ES-I3 (cell line): ENCODE measurements at regions not wholly inside any gene's neighbourhood (a gene's known extent, or its start where the extent isn't known, plus 50 kb on each side); places are given as distances from the start of the nearest gene placed in this dataset.

ENCODE experiments used
- H3K36me3 ChIP-seq: 2 replicates; pipeline ENCODE4 v1.6.1; 2013; ENCODE audit warnings: mild to moderate bottlenecking, low read length, control low read depth, moderate library complexity; ENCODE audit not compliant: insufficient read depth
- H3K4me1 ChIP-seq: 2 replicates; pipeline ENCODE4 v1.6.1; 2013; ENCODE audit warnings: mild to moderate bottlenecking, control low read depth, low read length; ENCODE audit not compliant: insufficient read depth
- H3K9ac ChIP-seq: 2 replicates; pipeline ENCODE4 v1.6.1; 2013; ENCODE audit warnings: low read depth, mild to moderate bottlenecking, low read length, moderate library complexity
- H3K9me3 ChIP-seq: 2 replicates; pipeline ENCODE4 v1.6.1; 2013; ENCODE audit warnings: mild to moderate bottlenecking, low read length, moderate library complexity; ENCODE audit not compliant: control insufficient read depth, insufficient read depth

- Histone ChIP-seq H3K9me3 (no peaks in the 10 kb centered on the region), H3K4me1 (no peaks in the 10 kb centered on the region; the same call in 1 of the 2 replicates), H3K9ac (no peak overlapping the region), H3K36me3 (no peaks in the 10 kb centered on the region)
Observed at GRCh38 chr2:64371727-64372126, 82.2 kb upstream of the LGALSL start.

DNA sequence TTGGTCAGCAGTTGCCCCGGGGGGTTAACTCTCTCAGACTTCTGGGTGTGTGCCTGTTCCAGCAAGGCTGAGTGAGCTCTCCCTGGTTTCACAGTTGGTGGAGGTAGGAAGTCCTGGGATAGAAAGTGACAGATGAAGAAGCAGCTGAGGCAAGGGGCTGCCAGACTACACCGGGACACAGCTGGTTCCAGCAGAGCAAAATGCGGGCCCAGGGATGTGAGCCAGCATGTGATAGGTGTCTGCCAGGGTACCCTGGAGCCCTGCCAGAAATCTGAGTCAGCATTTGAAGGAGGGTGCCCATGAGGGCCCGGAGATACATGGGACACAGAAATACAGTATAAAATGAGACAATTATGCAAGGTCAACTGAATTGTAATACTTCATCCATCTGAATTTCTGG is 79.3 kb upstream of the LGALSL start:
- Histone ChIP-seq H3K36me3 (no peaks in the 10 kb centered on the region), H3K9me3 (no peaks in the 10 kb centered on the region), H3K9ac (no peak overlapping the region), H3K4me1 (no peaks in the 10 kb centered on the region)

GRCh38 chr2:64376926-64377325 is 77.0 kb upstream of the LGALSL start:
- H3K9me3 ChIP-seq, result no peaks in the 10 kb centered on the region
- H3K36me3 ChIP-seq, result no peaks in the 10 kb centered on the region
- H3K9ac ChIP-seq, result no peak overlapping the region
- no peaks in the 10 kb centered on the region for H3K4me1 ChIP-seq

- no peaks in the 10 kb centered on the region for H3K4me1 ChIP-seq
- no peaks in the 10 kb centered on the region for H3K9me3 ChIP-seq
- H3K36me3 ChIP-seq, result no peaks in the 10 kb centered on the region
- H3K9ac ChIP-seq, result no peak overlapping the region
Observed at GRCh38 chr2:64379186-64379585, 74.8 kb upstream of the LGALSL start.

GRCh38 chr2:64380853-64381527 is 73.0 kb upstream of the LGALSL start:
- Histone ChIP-seq H3K9me3 (no peaks in the 10 kb centered on the region), H3K36me3 (no peaks in the 10 kb centered on the region), H3K4me1 (no peaks in the 10 kb centered on the region), H3K9ac (no peak overlapping the region)

DNA sequence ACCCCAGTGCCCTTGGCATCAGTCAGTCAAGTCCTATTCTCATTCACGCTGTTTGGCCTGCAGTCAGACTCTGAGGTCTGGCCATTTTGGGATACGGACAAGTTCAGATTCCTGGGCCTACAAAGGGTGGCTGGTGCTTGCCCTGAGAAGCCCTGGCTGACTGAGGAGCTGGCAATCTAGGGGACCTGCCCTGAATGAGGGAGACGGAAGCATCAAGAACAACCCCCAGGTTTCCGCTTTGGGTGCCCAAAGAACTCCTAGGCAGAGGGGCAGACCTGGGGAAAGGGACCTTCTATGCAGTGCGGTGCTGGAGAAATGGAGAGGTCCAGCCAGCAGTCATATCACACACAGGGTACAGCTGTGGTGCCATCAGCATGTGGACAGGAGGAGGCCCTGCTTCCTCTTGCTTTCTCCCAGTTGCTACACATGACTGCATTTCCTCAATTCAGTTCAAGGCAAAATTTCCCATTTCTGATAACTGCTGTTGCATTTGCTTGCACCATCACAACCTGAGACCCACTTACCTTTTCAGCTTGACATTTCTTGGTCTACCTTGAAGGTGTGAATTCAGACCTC is 70.9 kb upstream of the LGALSL start:
- H3K9me3 ChIP-seq, result 0 out of 2 replicates have a peak, but pooled peaks cover 2% of the 10 kb centered on the region
- H3K4me1 ChIP-seq, result no peaks in the 10 kb centered on the region; the same call in 1 of the 2 replicates
- no peaks in the 10 kb centered on the region for H3K36me3 ChIP-seq
- H3K9ac ChIP-seq, result no peak overlapping the region

- 0 out of 2 replicates have a peak, but pooled peaks cover 2% of the 10 kb centered on the region for H3K9me3 ChIP-seq
- H3K36me3 ChIP-seq, result no peaks in the 10 kb centered on the region
- H3K9ac ChIP-seq, result no peak overlapping the region
- H3K4me1 ChIP-seq, result no peaks in the 10 kb centered on the region; the same call in 1 of the 2 replicates
Observed at GRCh38 chr2:64383881-64384280, 70.1 kb upstream of the LGALSL start.

- Histone ChIP-seq H3K4me1 (no peaks in the 10 kb centered on the region; the same call in 1 of the 2 replicates), H3K9me3 (peaks cover 3% of the 10 kb centered on the region), H3K36me3 (no peaks in the 10 kb centered on the region), H3K9ac (no peak overlapping the region)
Observed at GRCh38 chr2:64386676-64387075, 67.3 kb upstream of the LGALSL start.

- Histone ChIP-seq H3K36me3 (no peaks in the 10 kb centered on the region), H3K9me3 (peaks cover 6% of the 10 kb centered on the region), H3K9ac (no peak overlapping the region), H3K4me1 (no peaks in the 10 kb centered on the region; the same call in 1 of the 2 replicates)
Observed at GRCh38 chr2:64390586-64390985, 63.4 kb upstream of the LGALSL start.

DNA sequence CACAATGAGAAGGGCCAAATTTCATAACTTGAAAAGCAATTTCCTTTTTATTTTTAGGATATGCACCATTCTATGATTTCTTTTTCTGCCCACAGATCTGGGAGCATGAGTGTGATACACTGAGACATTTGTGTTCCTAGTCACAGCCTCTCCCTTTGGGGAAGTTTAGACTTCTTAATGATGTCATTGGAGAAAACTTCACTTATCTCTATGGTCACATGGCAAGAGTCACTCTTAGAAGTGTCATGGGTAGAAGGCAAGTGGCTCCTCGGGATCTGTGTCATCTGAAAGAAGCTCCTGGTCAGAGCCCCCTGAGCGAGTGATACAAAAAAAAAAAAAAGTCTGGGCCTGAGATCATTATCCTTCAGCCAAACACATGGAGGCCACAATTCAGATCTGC is 62.5 kb upstream of the LGALSL start:
- H3K9ac ChIP-seq, result no peak overlapping the region
- H3K9me3 ChIP-seq, result peaks cover 6% of the 10 kb centered on the region
- H3K36me3 ChIP-seq, result no peaks in the 10 kb centered on the region
- no peaks in the 10 kb centered on the region; the same call in 1 of the 2 replicates for H3K4me1 ChIP-seq

DNA sequence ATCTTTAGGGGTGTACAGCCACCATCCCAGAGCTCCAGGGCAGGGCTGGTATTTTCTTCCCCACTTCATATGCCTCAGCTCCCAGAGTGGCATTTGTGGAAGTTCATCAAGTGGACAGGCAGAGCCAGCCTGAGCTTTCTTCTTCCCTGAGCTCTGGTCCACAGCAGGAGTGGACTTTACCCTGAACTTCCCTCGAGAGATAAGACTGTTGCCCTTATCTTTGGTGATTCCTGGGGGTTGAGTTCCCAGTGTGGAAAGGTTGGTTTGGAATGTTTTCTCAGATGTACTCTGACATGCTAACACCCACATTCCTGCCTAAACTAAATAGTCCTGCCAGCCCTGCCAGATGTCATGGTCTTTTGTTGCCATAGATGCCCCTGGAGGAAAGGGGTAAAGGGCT is 62.0 kb upstream of the LGALSL start:
- H3K9ac ChIP-seq, result no peak overlapping the region
- H3K36me3 ChIP-seq, result no peaks in the 10 kb centered on the region
- H3K9me3 ChIP-seq, result peaks cover 5% of the 10 kb centered on the region
- no peaks in the 10 kb centered on the region for H3K4me1 ChIP-seq

GRCh38 chr2:64392529-64392928 is 61.4 kb upstream of the LGALSL start:
- Histone ChIP-seq H3K4me1 (no peaks in the 10 kb centered on the region), H3K9ac (no peak overlapping the region), H3K36me3 (no peaks in the 10 kb centered on the region), H3K9me3 (peaks cover 4% of the 10 kb centered on the region)

DNA sequence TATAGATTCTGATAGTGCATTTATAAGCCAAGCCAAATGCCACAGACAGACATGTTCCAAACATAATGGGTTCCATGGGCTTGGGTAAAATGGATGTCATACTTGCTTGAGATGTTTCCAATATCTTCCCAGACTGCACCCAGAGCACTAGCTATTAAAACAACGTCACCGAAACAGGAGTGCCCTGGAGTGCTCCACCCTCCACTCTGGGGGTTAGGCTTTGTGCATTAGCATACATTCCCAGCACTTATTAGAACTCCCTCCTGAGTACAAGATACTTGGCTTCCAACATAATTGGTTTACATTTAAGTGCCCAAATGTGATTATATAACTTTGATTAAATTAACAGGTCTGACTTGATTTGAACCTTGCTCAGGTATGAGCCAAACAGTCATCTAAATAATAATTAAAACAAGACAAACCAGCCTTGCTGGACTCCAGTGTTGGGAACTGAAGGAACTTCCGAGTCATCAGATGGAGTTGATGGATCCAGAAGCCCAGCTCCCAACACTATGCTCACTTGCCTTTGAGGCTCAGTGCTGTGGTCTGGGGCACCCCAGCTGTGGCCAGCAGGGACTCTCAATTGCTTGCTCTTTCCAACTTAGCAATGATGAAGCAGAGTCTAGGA is 60.5 kb upstream of the LGALSL start:
- H3K36me3 ChIP-seq, result no peaks in the 10 kb centered on the region
- H3K9ac ChIP-seq, result no peak overlapping the region
- H3K4me1 ChIP-seq, result no peaks in the 10 kb centered on the region
- H3K9me3 ChIP-seq, result peaks cover 4% of the 10 kb centered on the region

DNA sequence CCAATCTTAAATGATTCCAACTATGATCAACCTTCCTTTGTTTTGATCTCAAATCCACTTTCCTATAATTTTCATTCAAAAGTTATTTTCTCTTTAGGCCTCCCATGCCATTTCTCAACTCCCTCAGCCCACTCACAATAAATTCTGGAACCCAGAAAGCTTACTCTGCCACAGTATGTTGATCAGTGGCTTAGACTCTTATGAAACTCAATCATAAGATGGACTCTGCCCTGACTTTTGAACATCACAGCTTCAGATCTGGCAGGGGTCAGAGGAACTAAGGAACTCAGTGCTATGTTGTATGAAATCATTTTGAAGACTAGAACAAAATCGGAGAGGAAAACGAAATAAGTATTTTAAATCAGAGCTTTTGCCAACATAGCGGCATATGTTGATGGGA is 59.8 kb upstream of the LGALSL start:
- H3K36me3 ChIP-seq, result no peaks in the 10 kb centered on the region

GRCh38 chr2:64396001-64396400 is 58.0 kb upstream of the LGALSL start:
- Histone ChIP-seq H3K36me3 (no peaks in the 10 kb centered on the region), H3K4me1 (peaks cover 15% of the 10 kb centered on the region), H3K9ac (no peak overlapping the region), H3K9me3 (peaks cover 4% of the 10 kb centered on the region)

More for the DNA sequence above, 59.8 kb upstream of the LGALSL start:
- Histone ChIP-seq H3K9ac (no peak overlapping the region), H3K9me3 (peaks cover 4% of the 10 kb centered on the region), H3K4me1 (no peaks in the 10 kb centered on the region)
